ENCODE measurements at regions not wholly inside any gene's neighbourhood (a gene's known extent, or its start where the extent isn't known, plus 50 kb on each side); places are given as distances from the start of the nearest gene placed in this dataset.

GRCh38 chr2:139949242-139949972 is 1169.2 kb upstream of the NXPH2 start:
- H3K4me1 ChIP-seq: no peaks in the 10 kb centered on the region
- H3K36me3 ChIP-seq: no peaks in the 10 kb centered on the region
- no peaks in the 10 kb centered on the region for H3K27me3 ChIP-seq
- H3K9me3 ChIP-seq: no peaks in the 10 kb centered on the region
- DNase-seq: peak; percentile 49
- H3K27ac ChIP-seq: no peak overlapping the region
- H3K4me3 ChIP-seq: no peak overlapping the region
- intact Hi-C loops (cut with DNase I; ENCODE audit: low total_unique reads): no loop called here
- 32 to 51% methylated on average over 3 to 6 of the region's 6 CpGs for WGBS, 2 donors (ENCODE audit: low coverage in 1 of 2)
- in situ Hi-C loops (cut with MboI; ENCODE audit: low pct_ligation_motif_present in 1 of 4, low pct_unique_long_range_greater_than_20kb in 1 of 4, low sequenced_read_pairs in 3 of 4): no loop called here
- no peak for TF ChIP-seq CTCF (IDR thresholded peaks at IDR 0.05)
- TF ChIP-seq POLR2A (IDR thresholded peaks at IDR 0.05): no peak
- no peak for TF ChIP-seq EP300 (IDR thresholded peaks at IDR 0.05; ENCODE audit: low read depth)
- TF ChIP-seq POLR2AphosphoS5 (IDR thresholded peaks at IDR 0.05): no peak

DNA sequence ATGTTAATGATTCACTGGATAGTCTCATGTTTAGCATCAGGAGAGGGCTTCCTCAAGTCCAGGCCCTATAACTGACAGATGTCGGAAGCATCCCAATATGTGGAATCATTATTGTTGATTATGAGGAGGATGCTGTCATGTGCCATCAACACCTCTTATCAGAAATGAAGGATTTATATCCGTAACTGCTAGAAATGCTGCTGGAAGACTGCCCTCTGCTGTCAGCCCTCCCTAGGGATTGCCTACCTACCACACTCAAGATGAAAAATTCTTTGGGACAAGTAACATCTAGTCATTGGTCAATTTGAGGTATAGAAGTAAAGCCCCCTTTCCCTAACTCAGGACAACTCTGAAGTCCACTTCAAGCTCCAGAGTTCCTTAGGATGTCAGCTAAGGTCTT is 1166.5 kb upstream of the NXPH2 start:
- no peaks in the 10 kb centered on the region for H3K9me3 ChIP-seq

DNA sequence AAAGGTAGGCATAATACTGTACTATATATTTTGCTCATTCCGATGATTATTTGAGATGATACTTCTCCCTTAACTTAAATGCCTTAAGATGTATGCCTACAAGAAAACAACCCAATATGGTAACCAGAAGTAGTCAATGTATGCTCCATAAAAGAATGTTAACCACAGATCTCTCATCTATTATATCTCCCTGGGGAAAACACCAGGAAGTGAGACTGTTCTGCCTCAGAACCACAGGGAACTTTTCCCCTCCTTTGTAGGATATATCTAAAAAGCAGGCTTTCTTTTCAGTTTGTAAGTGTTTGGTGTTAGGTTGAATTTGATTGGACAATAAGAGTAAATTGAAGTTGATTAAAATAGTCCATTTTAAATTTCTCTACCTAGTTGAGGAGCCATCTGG is 1160.5 kb upstream of the NXPH2 start:
- Histone ChIP-seq H3K4me1 (no peaks in the 10 kb centered on the region), H3K9me3 (no peaks in the 10 kb centered on the region), H3K27ac (no peak overlapping the region), H3K27me3 (no peaks in the 10 kb centered on the region), H3K36me3 (no peaks in the 10 kb centered on the region), H3K4me3 (no peak overlapping the region)
- TF ChIP-seq EP300 (IDR thresholded peaks at IDR 0.05; ENCODE audit: low read depth) (no peak), POLR2A (IDR thresholded peaks at IDR 0.05) (no peak), CTCF (IDR thresholded peaks at IDR 0.05) (no peak), POLR2AphosphoS5 (IDR thresholded peaks at IDR 0.05) (no peak)
- intact Hi-C loops (cut with DNase I; ENCODE audit: low total_unique reads) (no loop called here), in situ Hi-C loops (cut with MboI; ENCODE audit: low pct_ligation_motif_present in 1 of 4, low pct_unique_long_range_greater_than_20kb in 1 of 4, low sequenced_read_pairs in 3 of 4) (no loop called here)
- WGBS, 2 donors (ENCODE audit: low coverage in 1 of 2): 94 to 100% methylated on average over 1 of the region's 1 CpG
- no peak for DNase-seq

More for the DNA sequence above, 1166.5 kb upstream of the NXPH2 start:
- H3K27ac ChIP-seq: no peak overlapping the region
- WGBS, 2 donors (ENCODE audit: low coverage in 1 of 2): 50 to 85% methylated on average over 1 to 2 of the region's 2 CpGs
- in situ Hi-C loops (cut with MboI; ENCODE audit: low pct_ligation_motif_present in 1 of 4, low pct_unique_long_range_greater_than_20kb in 1 of 4, low sequenced_read_pairs in 3 of 4) (no loop called here), intact Hi-C loops (cut with DNase I; ENCODE audit: low total_unique reads) (no loop called here)
- TF ChIP-seq POLR2AphosphoS5 (IDR thresholded peaks at IDR 0.05) (no peak), EP300 (IDR thresholded peaks at IDR 0.05; ENCODE audit: low read depth) (no peak), POLR2A (IDR thresholded peaks at IDR 0.05) (no peak), CTCF (IDR thresholded peaks at IDR 0.05) (no peak)
- no peaks in the 10 kb centered on the region for H3K4me1 ChIP-seq
- DNase-seq: no peak
- no peaks in the 10 kb centered on the region for H3K27me3 ChIP-seq
- no peaks in the 10 kb centered on the region for H3K36me3 ChIP-seq
- no peak overlapping the region for H3K4me3 ChIP-seq

- Histone ChIP-seq H3K36me3 (no peaks in the 10 kb centered on the region), H3K4me3 (no peak overlapping the region), H3K27me3 (no peaks in the 10 kb centered on the region), H3K4me1 (no peaks in the 10 kb centered on the region), H3K9me3 (no peaks in the 10 kb centered on the region), H3K27ac (no peak overlapping the region)
- intact Hi-C loops (cut with DNase I; ENCODE audit: low total_unique reads) (no loop called here), in situ Hi-C loops (cut with MboI; ENCODE audit: low pct_ligation_motif_present in 1 of 4, low pct_unique_long_range_greater_than_20kb in 1 of 4, low sequenced_read_pairs in 3 of 4) (no loop called here)
- no peak for TF ChIP-seq CTCF (IDR thresholded peaks at IDR 0.05)
- TF ChIP-seq EP300 (IDR thresholded peaks at IDR 0.05; ENCODE audit: low read depth): no peak
- no peak for TF ChIP-seq POLR2A (IDR thresholded peaks at IDR 0.05)
- no peak for TF ChIP-seq POLR2AphosphoS5 (IDR thresholded peaks at IDR 0.05)
- no peak for DNase-seq
- WGBS, 2 donors (ENCODE audit: low coverage in 1 of 2): 20 to 40% methylated on average over 1 of the region's 1 CpG
Measured at GRCh38 chr2:139925903-139926302, 1145.7 kb upstream of the NXPH2 start.
